Prostate gland (tissue), 2 donors: ENCODE measurements at regions not wholly inside any gene's neighbourhood (a gene's known extent, or its start where the extent isn't known, plus 50 kb on each side); places are given as distances from the start of the nearest gene placed in this dataset.

Experiments
- CTCF ChIP-seq, 4 experiments: fragments of 200-600 bp in 2 of 4; fragments of 450-650 bp in 2 of 4; sonication (generic) in 2 of 4; IDR thresholded peaks; 1 replicate in 3 of 4; 2 replicates in 1 of 4; pipeline ENCODE4 v1.5.1; 2016 to 2019; ENCODE audit warnings: antibody characterized with exemption in 4 of 4, mild to moderate bottlenecking in 2 of 4, moderate library complexity in 2 of 4
- POLR2A ChIP-seq: fragments of 450-650 bp; IDR thresholded peaks from one replicate; pipeline ENCODE4 v1.6.1; 2016; ENCODE audit warnings: antibody characterized with exemption, mild to moderate bottlenecking
- POLR2AphosphoS5 ChIP-seq: sonication (generic); formaldehyde crosslinking; IDR thresholded peaks from one replicate; pipeline ENCODE4 v1.6.1; 2017; ENCODE audit warnings: antibody characterized with exemption

- TF ChIP-seq POLR2A (no peak), POLR2AphosphoS5 (no peak), CTCF (IDR thresholded peaks at IDR 0.05) (peak in 2 of 4 experiments; percentile 13 to 32)
Observed at GRCh38 chr18:43789234-43790000, 512.1 kb upstream of the SYT4 start.
